PFSK-1 (cell line): ENCODE measurements at regions not wholly inside any gene's neighbourhood (a gene's known extent, or its start where the extent isn't known, plus 50 kb on each side); places are given as distances from the start of the nearest gene placed in this dataset.

Experiments
- FOXP2 ChIP-seq: optimal IDR thresholded peaks from 2 replicates; pipeline ENCODE3; 2011; ENCODE audit warnings: borderline replicate concordance, control low read depth, inconsistent platforms; ENCODE audit not compliant: insufficient read depth; ENCODE audit errors: extremely low read length, extremely low read depth
- POLR2AphosphoS5 ChIP-seq: IDR thresholded peaks from 2 replicates; pipeline ENCODE4 v1.6.1; 2012; ENCODE audit warnings: low read depth, mild to moderate bottlenecking, control low read depth, low read length, moderate library complexity
- SIN3A ChIP-seq: IDR thresholded peaks from 2 replicates; pipeline ENCODE4 v1.6.1; 2012; ENCODE audit warnings: mild to moderate bottlenecking, low read length, moderate library complexity, borderline replicate concordance; ENCODE audit not compliant: insufficient read depth
- TAF1 ChIP-seq: IDR thresholded peaks from 2 replicates; pipeline ENCODE4 v1.6.1; 2012; ENCODE audit warnings: low read length, control low read depth, borderline replicate concordance; ENCODE audit not compliant: insufficient read depth
- TF ChIP-seq, protein P1 (sequence below), 2 experiments: IDR thresholded peaks; 2 replicates each; pipeline versions ENCODE4 v1.6.1 to v1.8.0; 2011 to 2012; ENCODE audit warnings: low read depth in 2 of 2, low read length in 2 of 2, control low read depth in 1 of 2, inconsistent platforms in 1 of 2, mild to moderate bottlenecking in 1 of 2, moderate library complexity in 1 of 2; ENCODE audit not compliant: insufficient read depth in 1 of 2

GRCh38 chr3:34073111-34073510, 274.7 kb downstream of the PDCD6IP start:
- TF ChIP-seq TAF1 (no peak), POLR2AphosphoS5 (no peak), SIN3A (no peak), FOXP2 (no peak)
- TF ChIP-seq, protein P1, sequence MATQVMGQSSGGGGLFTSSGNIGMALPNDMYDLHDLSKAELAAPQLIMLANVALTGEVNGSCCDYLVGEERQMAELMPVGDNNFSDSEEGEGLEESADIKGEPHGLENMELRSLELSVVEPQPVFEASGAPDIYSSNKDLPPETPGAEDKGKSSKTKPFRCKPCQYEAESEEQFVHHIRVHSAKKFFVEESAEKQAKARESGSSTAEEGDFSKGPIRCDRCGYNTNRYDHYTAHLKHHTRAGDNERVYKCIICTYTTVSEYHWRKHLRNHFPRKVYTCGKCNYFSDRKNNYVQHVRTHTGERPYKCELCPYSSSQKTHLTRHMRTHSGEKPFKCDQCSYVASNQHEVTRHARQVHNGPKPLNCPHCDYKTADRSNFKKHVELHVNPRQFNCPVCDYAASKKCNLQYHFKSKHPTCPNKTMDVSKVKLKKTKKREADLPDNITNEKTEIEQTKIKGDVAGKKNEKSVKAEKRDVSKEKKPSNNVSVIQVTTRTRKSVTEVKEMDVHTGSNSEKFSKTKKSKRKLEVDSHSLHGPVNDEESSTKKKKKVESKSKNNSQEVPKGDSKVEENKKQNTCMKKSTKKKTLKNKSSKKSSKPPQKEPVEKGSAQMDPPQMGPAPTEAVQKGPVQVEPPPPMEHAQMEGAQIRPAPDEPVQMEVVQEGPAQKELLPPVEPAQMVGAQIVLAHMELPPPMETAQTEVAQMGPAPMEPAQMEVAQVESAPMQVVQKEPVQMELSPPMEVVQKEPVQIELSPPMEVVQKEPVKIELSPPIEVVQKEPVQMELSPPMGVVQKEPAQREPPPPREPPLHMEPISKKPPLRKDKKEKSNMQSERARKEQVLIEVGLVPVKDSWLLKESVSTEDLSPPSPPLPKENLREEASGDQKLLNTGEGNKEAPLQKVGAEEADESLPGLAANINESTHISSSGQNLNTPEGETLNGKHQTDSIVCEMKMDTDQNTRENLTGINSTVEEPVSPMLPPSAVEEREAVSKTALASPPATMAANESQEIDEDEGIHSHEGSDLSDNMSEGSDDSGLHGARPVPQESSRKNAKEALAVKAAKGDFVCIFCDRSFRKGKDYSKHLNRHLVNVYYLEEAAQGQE (IDR thresholded peaks at IDR 0.05; ENCODE audit: insufficient read depth in 1 of 2, low read depth in 2 of 2, low read length in 2 of 2) = no peak
